ENCODE measurements at regions not wholly inside any gene's neighbourhood (a gene's known extent, or its start where the extent isn't known, plus 50 kb on each side); places are given as distances from the start of the nearest gene placed in this dataset.

DNA sequence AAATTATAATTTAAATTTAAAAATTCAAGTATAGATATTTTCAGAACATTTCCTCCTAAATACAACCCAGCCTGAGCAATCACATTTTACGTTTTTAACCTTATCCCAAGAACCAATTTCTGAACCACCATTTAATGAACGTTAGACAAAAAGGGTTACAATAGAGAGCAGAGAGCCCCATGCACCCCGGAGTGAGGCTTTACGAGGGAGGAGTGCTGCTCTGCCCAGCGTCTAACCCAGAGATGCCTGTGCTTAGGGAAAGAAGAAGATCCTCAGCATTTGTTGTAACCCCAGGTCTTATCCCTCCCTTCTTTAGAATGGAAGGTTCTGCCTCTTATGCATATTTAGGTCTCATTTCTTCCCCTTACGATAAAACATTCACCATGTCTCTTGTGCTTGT, 169.1 kb downstream of the ICE1 start:
- Histone ChIP-seq H3K27me3 (ENCODE audit: insufficient read depth, low read length, poor library complexity) (no peaks in the 10 kb centered on the region), H3K79me2 (ENCODE audit: insufficient read depth, low read length) (no peaks in the 10 kb centered on the region), H4K20me1 (ENCODE audit: insufficient read depth, low read length) (no peaks in the 10 kb centered on the region), H3K36me3 (ENCODE audit: insufficient read depth, low read length) (no peaks in the 10 kb centered on the region), H3K9ac (ENCODE audit: low read depth, low read length) (no peak overlapping the region), H3K4me2 (ENCODE audit: insufficient read depth, low read length) (no peak overlapping the region), H3K4me1 (ENCODE audit: insufficient read depth, low read length) (no peaks in the 10 kb centered on the region), H3K4me3 (ENCODE audit: low read depth in 1 of 2, low read length in 2 of 2) (no peak overlapping the region), H2AFZ (ENCODE audit: low read depth, low read length) (no peak overlapping the region), H3K9me3 (ENCODE audit: insufficient read depth, low read length, severe bottlenecking) (no peaks in the 10 kb centered on the region), H3K27ac (ENCODE audit: low read length) (no peak overlapping the region)
- TF ChIP-seq, protein P1, sequence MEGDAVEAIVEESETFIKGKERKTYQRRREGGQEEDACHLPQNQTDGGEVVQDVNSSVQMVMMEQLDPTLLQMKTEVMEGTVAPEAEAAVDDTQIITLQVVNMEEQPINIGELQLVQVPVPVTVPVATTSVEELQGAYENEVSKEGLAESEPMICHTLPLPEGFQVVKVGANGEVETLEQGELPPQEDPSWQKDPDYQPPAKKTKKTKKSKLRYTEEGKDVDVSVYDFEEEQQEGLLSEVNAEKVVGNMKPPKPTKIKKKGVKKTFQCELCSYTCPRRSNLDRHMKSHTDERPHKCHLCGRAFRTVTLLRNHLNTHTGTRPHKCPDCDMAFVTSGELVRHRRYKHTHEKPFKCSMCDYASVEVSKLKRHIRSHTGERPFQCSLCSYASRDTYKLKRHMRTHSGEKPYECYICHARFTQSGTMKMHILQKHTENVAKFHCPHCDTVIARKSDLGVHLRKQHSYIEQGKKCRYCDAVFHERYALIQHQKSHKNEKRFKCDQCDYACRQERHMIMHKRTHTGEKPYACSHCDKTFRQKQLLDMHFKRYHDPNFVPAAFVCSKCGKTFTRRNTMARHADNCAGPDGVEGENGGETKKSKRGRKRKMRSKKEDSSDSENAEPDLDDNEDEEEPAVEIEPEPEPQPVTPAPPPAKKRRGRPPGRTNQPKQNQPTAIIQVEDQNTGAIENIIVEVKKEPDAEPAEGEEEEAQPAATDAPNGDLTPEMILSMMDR (IDR thresholded peaks at IDR 0.05; ENCODE audit: borderline replicate concordance, extremely low read depth, low read length, poor library complexity, severe bottlenecking): no peak
- no peak for TF ChIP-seq EZH2 (IDR thresholded peaks at IDR 0.05; ENCODE audit: borderline replicate concordance, low read depth, low read length, severe bottlenecking)
- DNase-seq: no peak
- no peak for ATAC-seq (ENCODE audit: insufficient read depth, low read depth)

DNA sequence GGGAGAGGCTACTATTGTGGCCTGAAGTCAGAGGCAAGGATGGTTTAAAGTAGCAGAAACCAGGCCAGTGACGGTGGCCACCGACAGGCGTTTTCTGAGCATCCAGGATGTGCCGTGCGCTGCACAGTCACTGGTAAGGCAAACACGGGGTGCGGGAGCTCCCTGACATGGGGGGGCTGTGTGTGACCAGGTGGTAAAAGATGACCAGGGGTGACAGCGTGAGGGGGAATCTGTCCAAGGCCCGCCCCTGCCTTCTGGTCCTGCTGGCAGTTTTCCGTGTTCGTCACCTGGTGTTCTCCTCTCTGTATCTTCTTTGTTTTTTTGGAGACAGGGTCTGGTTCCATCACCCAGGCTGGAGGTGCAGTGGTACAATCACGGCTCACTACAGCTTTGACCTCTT, 167.4 kb downstream of the ICE1 start:
- Histone ChIP-seq H3K27me3 (ENCODE audit: insufficient read depth, low read length, poor library complexity) (no peaks in the 10 kb centered on the region), H3K4me3 (ENCODE audit: low read depth in 1 of 2, low read length in 2 of 2) (no peak overlapping the region), H2AFZ (ENCODE audit: low read depth, low read length) (no peak overlapping the region), H3K4me1 (ENCODE audit: insufficient read depth, low read length) (no peaks in the 10 kb centered on the region), H3K36me3 (ENCODE audit: insufficient read depth, low read length) (no peaks in the 10 kb centered on the region), H3K79me2 (ENCODE audit: insufficient read depth, low read length) (no peaks in the 10 kb centered on the region), H3K9me3 (ENCODE audit: insufficient read depth, low read length, severe bottlenecking) (no peaks in the 10 kb centered on the region), H3K4me2 (ENCODE audit: insufficient read depth, low read length) (no peak overlapping the region), H3K9ac (ENCODE audit: low read depth, low read length) (no peak overlapping the region), H3K27ac (ENCODE audit: low read length) (no peak overlapping the region), H4K20me1 (ENCODE audit: insufficient read depth, low read length) (no peaks in the 10 kb centered on the region)
- TF ChIP-seq, protein P1 (IDR thresholded peaks at IDR 0.05; ENCODE audit: borderline replicate concordance, extremely low read depth, low read length, poor library complexity, severe bottlenecking): no peak
- TF ChIP-seq EZH2 (IDR thresholded peaks at IDR 0.05; ENCODE audit: borderline replicate concordance, low read depth, low read length, severe bottlenecking): no peak
- DNase-seq (no peak), ATAC-seq (ENCODE audit: insufficient read depth, low read depth) (no peak)

DNA sequence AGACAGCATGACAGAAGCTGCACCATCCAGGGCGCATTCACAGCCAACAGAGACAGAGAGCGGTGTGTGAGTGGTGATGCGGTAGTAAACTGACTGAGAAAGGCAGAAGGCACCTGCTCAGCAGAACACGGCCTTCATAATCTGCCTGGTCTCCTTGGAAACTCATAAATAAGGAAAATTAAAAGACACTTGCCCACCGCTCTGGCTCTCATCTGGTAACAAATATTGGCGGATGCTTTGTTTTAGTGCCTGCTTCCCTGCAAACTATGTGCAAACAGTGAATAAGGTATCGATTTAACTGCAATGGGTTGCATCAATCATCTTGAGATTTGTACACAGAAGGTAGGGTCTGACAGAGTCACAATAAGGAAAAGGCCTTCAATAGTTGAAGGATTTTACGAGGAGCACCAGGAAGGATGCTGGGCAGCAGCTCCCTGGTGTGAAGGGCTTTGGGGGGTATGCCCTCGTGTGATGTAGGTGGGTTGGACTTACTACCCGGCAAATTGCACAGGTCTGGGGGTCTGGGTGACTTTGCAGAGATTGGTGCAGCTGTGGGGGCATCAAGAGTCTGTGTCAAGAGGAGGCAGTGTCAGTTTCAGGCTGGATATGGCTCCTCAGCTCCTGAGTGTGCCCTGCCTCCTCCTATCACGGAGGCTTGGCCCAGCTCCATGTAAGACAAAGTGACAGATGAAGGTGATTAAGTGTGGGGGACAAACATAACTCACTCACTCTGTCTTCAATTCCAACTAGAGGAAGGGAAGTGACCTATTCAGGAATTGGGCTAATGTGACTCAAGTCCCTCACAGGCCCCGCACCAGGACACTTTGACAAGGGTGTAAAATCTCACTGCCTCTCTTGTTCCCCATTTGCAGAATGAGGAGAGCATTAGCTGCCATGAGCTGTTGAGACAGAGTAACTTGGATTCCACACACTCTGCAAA, 166.7 kb downstream of the ICE1 start:
- no peak for ATAC-seq (ENCODE audit: insufficient read depth, low read depth)

More for the DNA sequence above, 166.7 kb downstream of the ICE1 start:
- H3K9ac ChIP-seq (ENCODE audit: low read depth, low read length): no peak overlapping the region
- no peaks in the 10 kb centered on the region for H3K4me1 ChIP-seq (ENCODE audit: insufficient read depth, low read length)
- no peak overlapping the region for H2AFZ ChIP-seq (ENCODE audit: low read depth, low read length)
- H3K27me3 ChIP-seq (ENCODE audit: insufficient read depth, low read length, poor library complexity): no peaks in the 10 kb centered on the region
- DNase-seq: no peak
- TF ChIP-seq, protein P1 (IDR thresholded peaks at IDR 0.05; ENCODE audit: borderline replicate concordance, extremely low read depth, low read length, poor library complexity, severe bottlenecking): no peak
- no peak for TF ChIP-seq EZH2 (IDR thresholded peaks at IDR 0.05; ENCODE audit: borderline replicate concordance, low read depth, low read length, severe bottlenecking)
- H3K4me2 ChIP-seq (ENCODE audit: insufficient read depth, low read length): no peak overlapping the region
- no peaks in the 10 kb centered on the region for H3K79me2 ChIP-seq (ENCODE audit: insufficient read depth, low read length)
- no peaks in the 10 kb centered on the region for H3K9me3 ChIP-seq (ENCODE audit: insufficient read depth, low read length, severe bottlenecking)
- H3K36me3 ChIP-seq (ENCODE audit: insufficient read depth, low read length): no peaks in the 10 kb centered on the region
- H3K4me3 ChIP-seq (ENCODE audit: low read depth in 1 of 2, low read length in 2 of 2): no peak overlapping the region
- H3K27ac ChIP-seq (ENCODE audit: low read length): no peak overlapping the region
- no peaks in the 10 kb centered on the region for H4K20me1 ChIP-seq (ENCODE audit: insufficient read depth, low read length)
